ENCODE measurements at regions not wholly inside any gene's neighbourhood (a gene's known extent, or its start where the extent isn't known, plus 50 kb on each side); places are given as distances from the start of the nearest gene placed in this dataset.

GRCh38 chr13:19266979-19267378 is 85.4 kb upstream of the TUBA3C start:
- intact Hi-C loops (cut with micrococcal nuclease; ENCODE audit: unreplicated experiment) = loop anchor here (10.0 kb wide), 1 partner anchor 58 kb away; no protein-coding TSS in a partner anchor
- H3K36me3 ChIP-seq (ENCODE audit: insufficient read depth, low read length) = no peaks in the 10 kb centered on the region
- no peak overlapping the region for H3K27ac ChIP-seq (ENCODE audit: low read depth, low read length, poor library complexity, severe bottlenecking)
- DNase-seq (ENCODE audit: low spot score) = no peak
- no peak for TF ChIP-seq EZH2phosphoT487 (IDR thresholded peaks at IDR 0.05; ENCODE audit: borderline replicate concordance, low read depth, low read length)
- TF ChIP-seq CTCF (conservative IDR thresholded peaks at IDR 0.05; ENCODE audit: low read length) = no peak
- H4K20me1 ChIP-seq (ENCODE audit: insufficient read depth, low read length) = no peaks in the 10 kb centered on the region
- ChIA-PET POLR2A (no interaction called here), CTCF (ENCODE audit: unreplicated experiment) (no interaction called here)
- no peak overlapping the region for H3K4me3 ChIP-seq (ENCODE audit: low read depth, low read length, poor library complexity, severe bottlenecking)
- H2AFZ ChIP-seq (ENCODE audit: low read length) = no peak overlapping the region
- H3K4me1 ChIP-seq (ENCODE audit: insufficient read depth, low read length, poor library complexity, severe bottlenecking) = no peaks in the 10 kb centered on the region
- H3K9me2 ChIP-seq (ENCODE audit: insufficient read depth, low read length) = no peaks in the 10 kb centered on the region
- H3K9me3 ChIP-seq (ENCODE audit: low read length) = no peaks in the 10 kb centered on the region
- no peak overlapping the region for H3K4me2 ChIP-seq (ENCODE audit: low read length)
- H3K79me2 ChIP-seq (ENCODE audit: insufficient read depth, low read depth, low read length) = no peaks in the 10 kb centered on the region
- BruUV-seq (replicated peaks) = no TSS peak

DNA sequence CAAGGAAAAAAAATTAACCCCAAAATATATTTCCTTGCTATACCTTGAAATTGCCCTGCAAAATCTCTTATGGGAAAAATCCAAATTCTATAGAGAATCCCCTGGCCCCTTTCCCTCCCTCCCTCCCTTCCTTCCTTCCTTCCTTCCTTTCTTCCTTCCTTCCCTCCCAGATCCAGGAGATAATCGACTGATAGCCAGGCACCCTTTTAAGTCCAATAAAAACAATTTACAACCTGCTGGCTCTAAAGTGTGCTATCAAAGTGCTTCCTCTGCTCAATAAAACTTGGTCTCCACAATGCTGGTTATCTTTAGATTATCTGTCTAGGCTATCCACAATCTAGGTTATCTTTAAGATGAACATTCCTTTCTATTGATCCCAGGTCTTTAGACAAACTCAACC is 83.1 kb upstream of the TUBA3C start:
- ChIA-PET CTCF (ENCODE audit: unreplicated experiment) (no interaction called here), POLR2A (interaction anchor here (0.5 kb wide), 1 partner anchor 717 kb away, joined by 3 read pairs; no protein-coding TSS in a partner anchor)
- Histone ChIP-seq H3K27ac (ENCODE audit: low read depth, low read length, poor library complexity, severe bottlenecking) (no peak overlapping the region), H3K4me3 (ENCODE audit: low read depth, low read length, poor library complexity, severe bottlenecking) (no peak overlapping the region), H4K20me1 (ENCODE audit: insufficient read depth, low read length) (no peaks in the 10 kb centered on the region), H3K4me2 (ENCODE audit: low read length) (no peak overlapping the region), H3K36me3 (ENCODE audit: insufficient read depth, low read length) (no peaks in the 10 kb centered on the region), H3K9me2 (ENCODE audit: insufficient read depth, low read length) (no peaks in the 10 kb centered on the region), H2AFZ (ENCODE audit: low read length) (no peak overlapping the region), H3K79me2 (ENCODE audit: insufficient read depth, low read depth, low read length) (no peaks in the 10 kb centered on the region), H3K9me3 (ENCODE audit: low read length) (no peaks in the 10 kb centered on the region), H3K4me1 (ENCODE audit: insufficient read depth, low read length, poor library complexity, severe bottlenecking) (no peaks in the 10 kb centered on the region)
- intact Hi-C loops (cut with micrococcal nuclease; ENCODE audit: unreplicated experiment) = loop anchor here (10.0 kb wide), 1 partner anchor 60 kb away; no protein-coding TSS in a partner anchor
- no TSS peak for BruUV-seq (replicated peaks)
- no peak for DNase-seq (ENCODE audit: low spot score)
- no peak for TF ChIP-seq EZH2phosphoT487 (IDR thresholded peaks at IDR 0.05; ENCODE audit: borderline replicate concordance, low read depth, low read length)
- TF ChIP-seq CTCF (conservative IDR thresholded peaks at IDR 0.05; ENCODE audit: low read length) = no peak

GRCh38 chr13:19252381-19252780 is 70.8 kb upstream of the TUBA3C start:
- CTCF ChIA-PET (ENCODE audit: unreplicated experiment) = no interaction called here
- H3K4me3 ChIP-seq (ENCODE audit: low read depth, low read length, poor library complexity, severe bottlenecking) = no peak overlapping the region
- no peak overlapping the region for H3K4me2 ChIP-seq (ENCODE audit: low read length)
- H3K4me1 ChIP-seq (ENCODE audit: insufficient read depth, low read length, poor library complexity, severe bottlenecking) = no peaks in the 10 kb centered on the region
- no peak overlapping the region for H3K27ac ChIP-seq (ENCODE audit: low read depth, low read length, poor library complexity, severe bottlenecking)
- no peaks in the 10 kb centered on the region for H3K79me2 ChIP-seq (ENCODE audit: insufficient read depth, low read depth, low read length)
- no peaks in the 10 kb centered on the region for H4K20me1 ChIP-seq (ENCODE audit: insufficient read depth, low read length)
- H2AFZ ChIP-seq (ENCODE audit: low read length) = no peak overlapping the region
- no TSS peak for BruUV-seq (replicated peaks)
- DNase-seq (ENCODE audit: low spot score) = no peak
- H3K36me3 ChIP-seq (ENCODE audit: insufficient read depth, low read length) = no peaks in the 10 kb centered on the region
- no peaks in the 10 kb centered on the region for H3K9me3 ChIP-seq (ENCODE audit: low read length)
- intact Hi-C loops (cut with micrococcal nuclease; ENCODE audit: unreplicated experiment) = no loop called here
- no peaks in the 10 kb centered on the region for H3K9me2 ChIP-seq (ENCODE audit: insufficient read depth, low read length)
- POLR2A ChIA-PET = no interaction called here
- TF ChIP-seq CTCF (conservative IDR thresholded peaks at IDR 0.05; ENCODE audit: low read length) (no peak), EZH2phosphoT487 (IDR thresholded peaks at IDR 0.05; ENCODE audit: borderline replicate concordance, low read depth, low read length) (no peak)
